ENCODE measurements at regions not wholly inside any gene's neighbourhood (a gene's known extent, or its start where the extent isn't known, plus 50 kb on each side); places are given as distances from the start of the nearest gene placed in this dataset.

DNA sequence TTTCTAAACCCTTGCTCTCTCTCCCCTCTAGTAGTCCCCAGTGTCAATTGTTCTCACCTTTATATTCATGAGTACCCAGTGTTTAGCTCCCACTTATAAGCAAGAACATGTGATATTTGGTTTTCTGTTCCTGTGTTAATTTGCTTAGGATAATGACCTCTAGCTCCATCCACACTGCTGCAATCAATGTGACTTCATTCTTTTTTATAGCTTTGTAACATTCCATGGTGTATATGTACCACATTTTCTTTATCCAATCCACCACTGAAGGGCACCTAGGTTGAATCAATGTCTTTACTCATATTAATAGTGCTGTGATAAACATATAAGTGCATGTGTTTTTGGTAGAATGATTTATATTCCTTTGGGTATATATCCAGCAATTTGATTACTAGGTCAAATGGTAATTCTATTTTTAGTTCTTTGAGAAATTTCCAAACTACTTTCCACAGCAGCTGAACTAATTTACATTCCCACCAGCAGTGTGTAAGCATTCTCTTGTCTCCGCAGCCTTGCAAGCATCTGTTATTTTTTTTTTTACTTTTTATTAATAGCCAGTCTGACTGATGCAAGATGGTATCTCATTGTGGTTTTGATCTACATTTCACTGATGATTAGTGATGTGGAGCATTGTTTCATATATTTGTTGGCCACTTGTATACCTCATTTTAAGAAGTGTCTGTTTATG, 277.8 kb downstream of the LTN1 start:
- TF ChIP-seq POLR2A (IDR thresholded peaks at IDR 0.05) = no peak
- TF ChIP-seq, protein P1, sequence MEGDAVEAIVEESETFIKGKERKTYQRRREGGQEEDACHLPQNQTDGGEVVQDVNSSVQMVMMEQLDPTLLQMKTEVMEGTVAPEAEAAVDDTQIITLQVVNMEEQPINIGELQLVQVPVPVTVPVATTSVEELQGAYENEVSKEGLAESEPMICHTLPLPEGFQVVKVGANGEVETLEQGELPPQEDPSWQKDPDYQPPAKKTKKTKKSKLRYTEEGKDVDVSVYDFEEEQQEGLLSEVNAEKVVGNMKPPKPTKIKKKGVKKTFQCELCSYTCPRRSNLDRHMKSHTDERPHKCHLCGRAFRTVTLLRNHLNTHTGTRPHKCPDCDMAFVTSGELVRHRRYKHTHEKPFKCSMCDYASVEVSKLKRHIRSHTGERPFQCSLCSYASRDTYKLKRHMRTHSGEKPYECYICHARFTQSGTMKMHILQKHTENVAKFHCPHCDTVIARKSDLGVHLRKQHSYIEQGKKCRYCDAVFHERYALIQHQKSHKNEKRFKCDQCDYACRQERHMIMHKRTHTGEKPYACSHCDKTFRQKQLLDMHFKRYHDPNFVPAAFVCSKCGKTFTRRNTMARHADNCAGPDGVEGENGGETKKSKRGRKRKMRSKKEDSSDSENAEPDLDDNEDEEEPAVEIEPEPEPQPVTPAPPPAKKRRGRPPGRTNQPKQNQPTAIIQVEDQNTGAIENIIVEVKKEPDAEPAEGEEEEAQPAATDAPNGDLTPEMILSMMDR (IDR thresholded peaks at IDR 0.05) = no peak
